ENCODE measurements at regions not wholly inside any gene's neighbourhood (a gene's known extent, or its start where the extent isn't known, plus 50 kb on each side); places are given as distances from the start of the nearest gene placed in this dataset.

DNA sequence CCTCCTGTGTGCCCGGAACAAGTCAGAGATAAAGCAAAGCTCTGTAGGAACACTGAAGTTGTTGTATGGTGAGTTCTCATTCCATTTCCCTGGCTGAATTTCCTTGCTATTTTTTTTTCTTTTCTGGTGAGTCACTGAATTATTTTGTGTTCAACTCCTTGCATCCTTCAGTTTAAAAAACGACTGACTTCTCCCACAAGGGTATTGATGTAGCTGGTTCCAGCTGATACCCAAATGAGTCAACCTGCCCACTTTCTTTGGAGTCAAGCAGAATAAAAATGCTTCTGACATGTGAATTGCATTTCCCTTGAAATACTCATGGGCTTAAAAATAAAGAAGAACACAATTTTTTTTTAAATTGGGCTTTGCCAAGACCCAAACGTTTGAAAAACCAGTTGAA, 85.5 kb downstream of the SHOX start:
- TF ChIP-seq, protein P1, sequence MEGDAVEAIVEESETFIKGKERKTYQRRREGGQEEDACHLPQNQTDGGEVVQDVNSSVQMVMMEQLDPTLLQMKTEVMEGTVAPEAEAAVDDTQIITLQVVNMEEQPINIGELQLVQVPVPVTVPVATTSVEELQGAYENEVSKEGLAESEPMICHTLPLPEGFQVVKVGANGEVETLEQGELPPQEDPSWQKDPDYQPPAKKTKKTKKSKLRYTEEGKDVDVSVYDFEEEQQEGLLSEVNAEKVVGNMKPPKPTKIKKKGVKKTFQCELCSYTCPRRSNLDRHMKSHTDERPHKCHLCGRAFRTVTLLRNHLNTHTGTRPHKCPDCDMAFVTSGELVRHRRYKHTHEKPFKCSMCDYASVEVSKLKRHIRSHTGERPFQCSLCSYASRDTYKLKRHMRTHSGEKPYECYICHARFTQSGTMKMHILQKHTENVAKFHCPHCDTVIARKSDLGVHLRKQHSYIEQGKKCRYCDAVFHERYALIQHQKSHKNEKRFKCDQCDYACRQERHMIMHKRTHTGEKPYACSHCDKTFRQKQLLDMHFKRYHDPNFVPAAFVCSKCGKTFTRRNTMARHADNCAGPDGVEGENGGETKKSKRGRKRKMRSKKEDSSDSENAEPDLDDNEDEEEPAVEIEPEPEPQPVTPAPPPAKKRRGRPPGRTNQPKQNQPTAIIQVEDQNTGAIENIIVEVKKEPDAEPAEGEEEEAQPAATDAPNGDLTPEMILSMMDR (IDR thresholded peaks at IDR 0.05; ENCODE audit: low read depth, low read length): no peak
- no peak for DNase-seq (ENCODE audit: extremely low read depth, low read depth)

- TF ChIP-seq, protein P1 (IDR thresholded peaks at IDR 0.05; ENCODE audit: low read depth, low read length): no peak
- no peak for DNase-seq (ENCODE audit: extremely low read depth, low read depth)
These were observed 83.5 kb downstream of the SHOX start for GRCh38 chrX:714131-714530.

Measured in AG09319 (cell line).